ENCODE measurements at regions not wholly inside any gene's neighbourhood (a gene's known extent, or its start where the extent isn't known, plus 50 kb on each side); places are given as distances from the start of the nearest gene placed in this dataset.

DNA sequence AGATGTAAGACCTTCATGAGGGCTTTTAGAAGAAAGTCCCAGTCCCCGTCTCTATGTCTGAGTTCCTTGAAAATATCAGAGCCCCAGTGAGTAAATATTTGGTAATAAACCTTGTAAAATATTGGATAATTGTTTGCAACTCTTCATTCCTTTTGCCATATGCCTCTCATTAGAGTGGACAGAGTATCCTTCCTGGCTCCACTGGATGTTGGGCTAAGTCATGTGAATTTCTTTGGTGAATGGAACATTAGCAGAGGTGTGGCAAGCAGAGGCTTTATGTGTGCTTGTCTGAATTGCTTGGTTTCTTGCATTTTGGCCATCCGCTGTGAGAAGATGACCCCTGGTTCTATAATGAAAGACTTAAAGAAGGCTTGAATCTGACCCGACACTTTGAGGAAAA is 490.3 kb downstream of the METTL15 start:
- no peaks in the 10 kb centered on the region for H3K9me3 ChIP-seq (ENCODE audit: control insufficient read depth, insufficient read depth, low read length)

DNA sequence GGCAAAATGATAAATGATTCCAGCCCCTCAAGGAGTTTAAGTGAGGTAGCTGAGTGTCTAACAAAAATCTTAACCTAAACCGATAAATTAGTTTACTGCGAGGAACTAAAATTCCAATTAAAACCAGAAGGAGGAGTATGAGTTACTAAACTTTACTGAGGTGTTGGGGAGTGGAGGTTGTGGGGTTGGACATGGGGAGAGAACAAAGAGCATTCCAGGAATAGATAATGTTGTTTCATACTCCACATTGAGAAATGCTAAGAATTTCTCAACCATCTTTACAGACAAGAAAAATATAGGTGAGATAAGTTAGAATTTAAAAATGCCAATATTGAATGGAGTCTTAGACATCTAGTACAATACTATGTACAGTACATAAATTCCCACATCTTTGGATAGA is 488.6 kb downstream of the METTL15 start:
- Histone ChIP-seq H3K9me3 (ENCODE audit: control insufficient read depth, insufficient read depth, low read length) (no peaks in the 10 kb centered on the region), H3K4me3 (ENCODE audit: low read length) (no peak overlapping the region), H3K27me3 (ENCODE audit: control insufficient read depth, insufficient read depth, low read length) (no peaks in the 10 kb centered on the region), H3K4me1 (ENCODE audit: control insufficient read depth, insufficient read depth, low read length) (no peaks in the 10 kb centered on the region), H3K36me3 (ENCODE audit: control insufficient read depth, insufficient read depth, low read length) (no peaks in the 10 kb centered on the region), H3K27ac (ENCODE audit: low read length) (no peak overlapping the region)
- WGBS (ENCODE audit: insufficient coverage, insufficient read length), result no CpG with 5 or more reads among the region's 2 CpGs
- no peak for DNase-seq (ENCODE audit: low read depth, low spot score)

More for the DNA sequence above, 490.3 kb downstream of the METTL15 start:
- H3K27me3 ChIP-seq (ENCODE audit: control insufficient read depth, insufficient read depth, low read length), result no peaks in the 10 kb centered on the region
- H3K4me3 ChIP-seq (ENCODE audit: low read length), result no peak overlapping the region
- H3K27ac ChIP-seq (ENCODE audit: low read length), result no peak overlapping the region
- no peaks in the 10 kb centered on the region for H3K4me1 ChIP-seq (ENCODE audit: control insufficient read depth, insufficient read depth, low read length)
- H3K36me3 ChIP-seq (ENCODE audit: control insufficient read depth, insufficient read depth, low read length), result no peaks in the 10 kb centered on the region
- no CpG with 5 or more reads among the region's 3 CpGs for WGBS (ENCODE audit: insufficient coverage, insufficient read length)
- no peak for DNase-seq (ENCODE audit: low read depth, low spot score)

DNA sequence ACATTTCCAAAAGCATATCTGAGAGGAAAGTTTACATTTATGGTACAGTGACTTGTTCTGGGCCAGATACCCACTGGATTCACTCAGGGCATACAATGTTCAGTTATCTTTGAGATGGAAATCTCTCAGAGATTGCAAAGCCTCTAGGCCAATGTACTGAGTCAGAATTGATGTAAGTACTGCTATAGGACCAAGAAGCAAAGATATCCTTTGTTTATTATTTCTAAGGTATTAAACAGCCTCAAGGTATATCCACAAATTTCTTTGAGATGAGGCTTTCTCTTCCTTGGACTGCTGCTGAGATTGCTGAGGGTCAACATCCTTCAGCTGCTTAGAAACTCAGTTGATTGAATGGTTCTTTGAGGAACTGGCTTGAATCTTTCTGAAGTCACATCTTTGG is 484.0 kb downstream of the METTL15 start:
- Histone ChIP-seq H3K4me3 (ENCODE audit: low read length) (no peak overlapping the region), H3K9me3 (ENCODE audit: control insufficient read depth, insufficient read depth, low read length) (no peaks in the 10 kb centered on the region), H3K27me3 (ENCODE audit: control insufficient read depth, insufficient read depth, low read length) (no peaks in the 10 kb centered on the region), H3K36me3 (ENCODE audit: control insufficient read depth, insufficient read depth, low read length) (no peaks in the 10 kb centered on the region), H3K27ac (ENCODE audit: low read length) (no peak overlapping the region), H3K4me1 (ENCODE audit: control insufficient read depth, insufficient read depth, low read length) (no peaks in the 10 kb centered on the region)
- no peak for DNase-seq (ENCODE audit: low read depth, low spot score)

DNA sequence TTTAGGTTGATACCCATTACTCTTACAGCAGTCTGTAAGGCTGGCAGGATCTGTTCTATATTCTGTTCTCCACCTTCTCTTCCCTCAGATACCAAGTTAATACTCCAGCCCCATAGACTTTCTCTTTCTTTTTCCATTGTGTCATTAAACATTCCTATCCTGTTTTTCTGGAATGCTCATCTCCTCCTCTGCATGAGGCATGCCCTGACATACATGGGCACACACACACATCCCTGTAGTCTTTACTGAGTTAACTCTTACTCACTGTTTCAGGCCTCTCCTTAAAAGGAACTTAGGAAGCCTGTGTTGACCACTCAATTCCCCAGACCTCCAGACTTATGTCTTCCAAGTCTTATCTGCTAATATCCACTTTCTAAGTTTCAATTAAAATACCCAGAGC is 476.8 kb downstream of the METTL15 start:
- H3K9me3 ChIP-seq (ENCODE audit: control insufficient read depth, insufficient read depth, low read length), result no peaks in the 10 kb centered on the region
- no peak for DNase-seq (ENCODE audit: low read depth, low spot score)

DNA sequence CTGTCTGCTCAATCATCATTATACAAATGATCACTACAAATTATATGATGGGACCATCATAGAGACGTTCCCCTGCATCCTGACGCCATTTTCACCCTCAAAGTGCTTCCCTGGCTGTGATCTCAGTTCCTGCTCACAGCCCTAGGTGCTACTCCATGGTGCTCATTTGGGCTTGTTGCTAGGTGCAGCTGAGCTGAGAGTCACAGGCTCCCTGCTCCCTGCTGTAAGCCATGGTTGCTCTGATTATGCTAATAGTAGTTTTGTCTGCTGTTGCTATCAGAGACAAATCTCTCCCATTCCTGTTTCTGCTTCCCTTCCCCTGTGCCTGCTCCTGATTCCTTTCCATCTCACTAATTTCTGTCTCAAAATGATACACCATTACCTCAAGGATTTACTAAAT is 474.3 kb downstream of the METTL15 start:
- Histone ChIP-seq H3K36me3 (ENCODE audit: control insufficient read depth, insufficient read depth, low read length) (no peaks in the 10 kb centered on the region), H3K4me3 (ENCODE audit: low read length) (no peak overlapping the region), H3K27ac (ENCODE audit: low read length) (no peak overlapping the region), H3K27me3 (ENCODE audit: control insufficient read depth, insufficient read depth, low read length) (no peaks in the 10 kb centered on the region), H3K4me1 (ENCODE audit: control insufficient read depth, insufficient read depth, low read length) (no peaks in the 10 kb centered on the region), H3K9me3 (ENCODE audit: control insufficient read depth, insufficient read depth, low read length) (no peaks in the 10 kb centered on the region)
- WGBS (ENCODE audit: insufficient coverage, insufficient read length), result no CpG with 5 or more reads among the region's 2 CpGs
- DNase-seq (ENCODE audit: low read depth, low spot score), result no peak

More for the DNA sequence above, 476.8 kb downstream of the METTL15 start:
- Histone ChIP-seq H3K4me3 (ENCODE audit: low read length) (no peak overlapping the region), H3K27me3 (ENCODE audit: control insufficient read depth, insufficient read depth, low read length) (no peaks in the 10 kb centered on the region), H3K4me1 (ENCODE audit: control insufficient read depth, insufficient read depth, low read length) (no peaks in the 10 kb centered on the region), H3K36me3 (ENCODE audit: control insufficient read depth, insufficient read depth, low read length) (no peaks in the 10 kb centered on the region), H3K27ac (ENCODE audit: low read length) (no peak overlapping the region)

DNA sequence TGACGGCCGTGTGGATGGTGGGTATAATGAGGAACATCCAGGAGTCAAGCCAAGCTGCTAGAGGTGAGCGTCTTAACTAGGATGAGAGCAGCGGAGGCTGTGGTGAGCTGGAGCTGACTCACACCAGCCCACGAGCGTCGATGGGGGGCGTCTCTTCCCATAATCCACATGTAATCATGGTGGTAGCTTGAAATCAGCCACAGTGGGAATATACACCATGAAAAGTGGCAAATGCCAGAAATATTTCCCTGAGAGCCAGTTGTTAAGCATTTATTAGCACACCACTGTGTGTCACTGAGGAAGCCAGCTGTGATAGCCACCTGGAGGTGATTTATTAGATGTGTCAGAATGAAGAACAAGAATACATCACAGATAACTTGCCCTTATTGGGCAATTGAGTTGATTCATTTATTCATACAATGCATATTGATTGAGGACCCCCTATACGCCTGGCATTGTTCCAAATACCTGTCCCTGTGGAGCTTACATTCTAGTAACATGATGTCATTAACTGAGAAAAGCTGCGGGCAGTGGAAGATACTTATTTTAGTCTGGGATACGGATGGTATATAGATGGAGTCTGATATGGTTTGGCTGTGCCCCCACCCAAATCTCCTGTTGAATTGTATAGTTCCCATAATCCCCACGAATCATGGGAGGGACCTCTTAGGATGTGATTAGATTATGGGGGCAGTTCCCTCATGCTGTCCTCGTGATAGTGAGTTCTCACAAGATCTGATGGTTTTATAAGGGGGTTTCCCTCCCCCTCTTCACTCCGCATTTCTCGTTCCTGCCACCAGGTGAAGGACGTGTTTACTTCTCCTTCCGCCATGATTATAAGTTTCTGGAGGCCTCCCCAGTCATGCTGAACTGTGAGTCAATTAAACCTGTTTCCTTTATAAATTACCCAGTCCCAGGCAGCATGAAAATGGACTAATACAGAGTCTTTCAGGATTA is 473.4 kb downstream of the METTL15 start:
- no peak overlapping the region for H3K27ac ChIP-seq (ENCODE audit: low read length)

DNA sequence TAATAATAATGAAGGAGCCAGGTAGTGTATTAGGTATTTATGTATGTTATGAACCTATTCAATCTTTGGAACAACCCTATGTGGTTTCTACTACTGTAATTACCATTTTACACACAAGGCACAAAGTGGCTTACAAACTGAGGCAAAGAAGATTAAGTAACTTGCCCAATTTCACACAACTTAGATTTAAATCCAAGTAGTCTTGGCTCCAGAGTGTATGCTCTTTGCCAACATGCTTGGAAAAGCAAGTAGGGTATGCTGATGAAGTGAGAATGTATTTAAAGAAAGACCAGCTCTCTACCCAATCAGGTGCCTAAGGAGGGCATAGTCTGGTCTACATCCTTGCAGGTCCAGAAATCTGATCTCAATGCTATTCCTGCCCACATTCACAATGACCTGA is 463.2 kb downstream of the METTL15 start:
- Histone ChIP-seq H3K4me3 (ENCODE audit: low read length) (no peak overlapping the region), H3K9me3 (ENCODE audit: control insufficient read depth, insufficient read depth, low read length) (no peaks in the 10 kb centered on the region), H3K27me3 (ENCODE audit: control insufficient read depth, insufficient read depth, low read length) (no peaks in the 10 kb centered on the region), H3K27ac (ENCODE audit: low read length) (no peak overlapping the region), H3K4me1 (ENCODE audit: control insufficient read depth, insufficient read depth, low read length) (no peaks in the 10 kb centered on the region), H3K36me3 (ENCODE audit: control insufficient read depth, insufficient read depth, low read length) (no peaks in the 10 kb centered on the region)
- no peak for DNase-seq (ENCODE audit: low read depth, low spot score)

More for the DNA sequence above, 473.4 kb downstream of the METTL15 start:
- H3K9me3 ChIP-seq (ENCODE audit: control insufficient read depth, insufficient read depth, low read length), result no peaks in the 10 kb centered on the region
- WGBS (ENCODE audit: insufficient coverage, insufficient read length), result no CpG with 5 or more reads among the region's 17 CpGs
- H3K36me3 ChIP-seq (ENCODE audit: control insufficient read depth, insufficient read depth, low read length), result no peaks in the 10 kb centered on the region
- no peak overlapping the region for H3K4me3 ChIP-seq (ENCODE audit: low read length)
- DNase-seq (ENCODE audit: low read depth, low spot score), result no peak
- H3K4me1 ChIP-seq (ENCODE audit: control insufficient read depth, insufficient read depth, low read length), result no peaks in the 10 kb centered on the region
- H3K27me3 ChIP-seq (ENCODE audit: control insufficient read depth, insufficient read depth, low read length), result no peaks in the 10 kb centered on the region

DNA sequence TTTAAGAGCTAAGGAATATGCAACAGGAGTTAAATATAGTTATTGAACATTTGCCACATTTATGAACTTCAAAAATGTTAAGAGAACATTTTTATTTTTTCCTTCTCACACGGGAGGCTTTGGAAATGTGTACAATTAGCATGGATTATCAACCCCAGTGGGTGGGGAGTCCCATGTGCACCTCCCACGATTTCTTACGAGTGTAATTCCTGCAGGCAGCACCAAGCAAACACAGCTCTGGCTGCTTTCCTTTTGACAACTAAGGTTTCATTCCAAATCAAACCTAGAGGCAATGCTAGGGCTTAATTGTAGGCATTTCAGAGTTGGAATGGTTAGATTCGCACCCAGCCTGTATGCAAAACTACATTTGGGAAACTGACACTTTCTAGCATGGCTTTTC is 460.9 kb downstream of the METTL15 start:
- Histone ChIP-seq H3K27ac (ENCODE audit: low read length) (no peak overlapping the region), H3K4me1 (ENCODE audit: control insufficient read depth, insufficient read depth, low read length) (no peaks in the 10 kb centered on the region), H3K27me3 (ENCODE audit: control insufficient read depth, insufficient read depth, low read length) (no peaks in the 10 kb centered on the region), H3K4me3 (ENCODE audit: low read length) (no peak overlapping the region), H3K9me3 (ENCODE audit: control insufficient read depth, insufficient read depth, low read length) (no peaks in the 10 kb centered on the region), H3K36me3 (ENCODE audit: control insufficient read depth, insufficient read depth, low read length) (no peaks in the 10 kb centered on the region)
- WGBS (ENCODE audit: insufficient coverage, insufficient read length), result no CpG with 5 or more reads among the region's 4 CpGs
- no peak for DNase-seq (ENCODE audit: low read depth, low spot score)

DNA sequence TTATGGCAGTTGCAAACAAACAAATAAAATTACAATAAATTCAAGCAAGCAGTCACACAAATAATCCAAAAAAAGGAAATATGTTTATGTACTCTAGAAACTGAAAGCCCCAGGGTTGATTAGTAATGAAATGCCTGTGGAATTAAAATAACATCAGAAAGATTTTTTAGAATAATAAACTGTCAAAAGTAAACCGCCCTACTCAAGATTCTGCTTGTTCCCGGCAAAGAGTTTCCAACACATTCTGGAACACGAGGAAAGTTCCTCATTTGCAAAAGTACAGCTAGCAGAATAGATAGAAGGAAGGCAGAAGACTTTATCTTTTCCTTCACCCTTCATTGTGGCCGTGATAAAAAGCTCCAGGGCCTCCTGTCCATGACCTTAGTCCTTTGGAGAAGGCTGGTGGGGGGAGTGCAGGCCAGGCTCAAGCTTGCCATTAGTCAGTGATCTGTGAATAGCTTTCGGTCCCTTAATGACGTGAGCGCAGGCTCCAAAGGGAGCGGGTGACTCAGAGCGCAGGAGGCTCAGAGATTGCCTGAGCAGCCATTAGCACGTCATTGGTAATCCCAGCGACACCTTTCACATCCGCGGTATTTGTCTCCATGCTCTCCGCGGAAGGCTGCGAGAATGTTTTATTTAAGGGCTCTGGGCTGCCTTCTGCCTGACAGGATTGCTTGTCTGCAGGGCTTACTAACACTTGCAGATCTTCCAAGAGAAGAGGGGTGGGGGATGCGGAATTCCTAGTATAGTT is 458.3 kb downstream of the METTL15 start:
- Histone ChIP-seq H3K4me3 (ENCODE audit: low read length) (no peak overlapping the region), H3K27ac (ENCODE audit: low read length) (no peak overlapping the region), H3K27me3 (ENCODE audit: control insufficient read depth, insufficient read depth, low read length) (no peaks in the 10 kb centered on the region), H3K36me3 (ENCODE audit: control insufficient read depth, insufficient read depth, low read length) (no peaks in the 10 kb centered on the region), H3K4me1 (ENCODE audit: control insufficient read depth, insufficient read depth, low read length) (no peaks in the 10 kb centered on the region), H3K9me3 (ENCODE audit: control insufficient read depth, insufficient read depth, low read length) (no peaks in the 10 kb centered on the region)
- WGBS (ENCODE audit: insufficient coverage, insufficient read length), result no CpG with 5 or more reads among the region's 17 CpGs
- DNase-seq (ENCODE audit: low read depth, low spot score), result no peak

DNA sequence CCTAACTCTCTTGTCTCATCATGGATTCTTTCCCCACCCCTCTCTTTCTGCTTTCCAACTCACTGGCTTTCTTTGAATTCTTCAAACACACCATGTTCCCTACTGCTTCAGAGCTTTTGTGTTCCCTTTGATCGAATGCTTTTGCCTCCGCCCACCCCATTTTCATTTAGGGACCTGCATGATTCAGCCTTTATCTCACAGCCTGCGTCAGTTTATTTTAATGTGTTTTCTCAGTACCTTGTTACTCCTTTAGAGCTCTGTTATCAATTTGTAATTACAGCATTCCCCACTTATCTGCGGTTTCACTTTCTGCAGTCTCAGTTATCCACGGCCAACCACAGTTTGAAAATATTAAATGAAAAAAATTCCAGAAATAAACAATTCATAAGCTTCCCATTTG is 451.3 kb downstream of the METTL15 start:
- no peaks in the 10 kb centered on the region for H3K36me3 ChIP-seq (ENCODE audit: control insufficient read depth, insufficient read depth, low read length)
- no peak overlapping the region for H3K27ac ChIP-seq (ENCODE audit: low read length)
- H3K27me3 ChIP-seq (ENCODE audit: control insufficient read depth, insufficient read depth, low read length), result peaks cover 2% of the 10 kb centered on the region; the same call in 1 of the 2 replicates
- DNase-seq (ENCODE audit: low read depth, low spot score), result no peak
- no peaks in the 10 kb centered on the region for H3K4me1 ChIP-seq (ENCODE audit: control insufficient read depth, insufficient read depth, low read length)
- no CpG with 5 or more reads among the region's 5 CpGs for WGBS (ENCODE audit: insufficient coverage, insufficient read length)
- no peaks in the 10 kb centered on the region for H3K9me3 ChIP-seq (ENCODE audit: control insufficient read depth, insufficient read depth, low read length)
- H3K4me3 ChIP-seq (ENCODE audit: low read length), result no peak overlapping the region
